ENCODE measurements at regions not wholly inside any gene's neighbourhood (a gene's known extent, or its start where the extent isn't known, plus 50 kb on each side); places are given as distances from the start of the nearest gene placed in this dataset.

DNA sequence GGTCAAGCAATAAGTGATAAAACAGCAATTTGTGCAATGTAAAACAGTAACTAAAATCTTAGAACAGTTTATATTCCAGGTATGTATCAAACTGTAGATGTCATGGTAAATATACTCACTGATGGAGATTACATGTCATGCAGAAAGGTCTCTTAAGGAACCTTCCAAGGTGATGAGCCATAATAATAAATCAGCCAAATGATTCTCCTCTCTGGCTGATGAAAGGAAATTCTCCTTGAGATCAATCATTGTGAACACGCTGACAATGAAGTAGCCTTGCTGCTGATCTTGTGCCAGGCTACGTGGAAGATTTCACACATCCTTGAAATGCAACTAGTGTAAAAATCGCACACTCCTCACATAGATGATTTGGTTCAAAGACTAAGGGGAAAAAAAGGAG lies 392.5 kb upstream of the CDH7 start:
- TF ChIP-seq EZH2 (IDR thresholded peaks at IDR 0.05; ENCODE audit: low read length, unreplicated experiment), result no peak
- TF ChIP-seq, protein P1, sequence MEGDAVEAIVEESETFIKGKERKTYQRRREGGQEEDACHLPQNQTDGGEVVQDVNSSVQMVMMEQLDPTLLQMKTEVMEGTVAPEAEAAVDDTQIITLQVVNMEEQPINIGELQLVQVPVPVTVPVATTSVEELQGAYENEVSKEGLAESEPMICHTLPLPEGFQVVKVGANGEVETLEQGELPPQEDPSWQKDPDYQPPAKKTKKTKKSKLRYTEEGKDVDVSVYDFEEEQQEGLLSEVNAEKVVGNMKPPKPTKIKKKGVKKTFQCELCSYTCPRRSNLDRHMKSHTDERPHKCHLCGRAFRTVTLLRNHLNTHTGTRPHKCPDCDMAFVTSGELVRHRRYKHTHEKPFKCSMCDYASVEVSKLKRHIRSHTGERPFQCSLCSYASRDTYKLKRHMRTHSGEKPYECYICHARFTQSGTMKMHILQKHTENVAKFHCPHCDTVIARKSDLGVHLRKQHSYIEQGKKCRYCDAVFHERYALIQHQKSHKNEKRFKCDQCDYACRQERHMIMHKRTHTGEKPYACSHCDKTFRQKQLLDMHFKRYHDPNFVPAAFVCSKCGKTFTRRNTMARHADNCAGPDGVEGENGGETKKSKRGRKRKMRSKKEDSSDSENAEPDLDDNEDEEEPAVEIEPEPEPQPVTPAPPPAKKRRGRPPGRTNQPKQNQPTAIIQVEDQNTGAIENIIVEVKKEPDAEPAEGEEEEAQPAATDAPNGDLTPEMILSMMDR (conservative IDR thresholded peaks at IDR 0.05; ENCODE audit: low read depth, low read length), result no peak

Measured in PC-3 (cell line).